Omental fat pad (tissue), 3 donors: ENCODE measurements at regions not wholly inside any gene's neighbourhood (a gene's known extent, or its start where the extent isn't known, plus 50 kb on each side); places are given as distances from the start of the nearest gene placed in this dataset.

Experiments used
- ATAC-seq: fragments of 150-250 bp; one replicate; pipeline ENCODE4 v1.9.1; 2016; ENCODE audit warnings: mild to moderate bottlenecking, moderate library complexity; ENCODE audit not compliant: low FRiP score
- DNase-seq: peaks from one replicate; pipeline ENCODE4 v3.0.0-alpha.2; 2019; ENCODE audit warnings: low spot score
- CTCF ChIP-seq, 3 donors: fragments of 450-650 bp; IDR thresholded peaks; one replicate each; pipeline ENCODE4 v1.5.1; 2016 to 2017; ENCODE audit warnings: antibody characterized with exemption in 3 of 3, mild to moderate bottlenecking in 3 of 3, moderate library complexity in 2 of 3

- no peak for TF ChIP-seq CTCF (IDR thresholded peaks at IDR 0.05)
- no peak for ATAC-seq
- DNase-seq: no peak
These were observed 139.7 kb downstream of the CDC5L start for GRCh38 chr6:44527181-44527580.

DNA sequence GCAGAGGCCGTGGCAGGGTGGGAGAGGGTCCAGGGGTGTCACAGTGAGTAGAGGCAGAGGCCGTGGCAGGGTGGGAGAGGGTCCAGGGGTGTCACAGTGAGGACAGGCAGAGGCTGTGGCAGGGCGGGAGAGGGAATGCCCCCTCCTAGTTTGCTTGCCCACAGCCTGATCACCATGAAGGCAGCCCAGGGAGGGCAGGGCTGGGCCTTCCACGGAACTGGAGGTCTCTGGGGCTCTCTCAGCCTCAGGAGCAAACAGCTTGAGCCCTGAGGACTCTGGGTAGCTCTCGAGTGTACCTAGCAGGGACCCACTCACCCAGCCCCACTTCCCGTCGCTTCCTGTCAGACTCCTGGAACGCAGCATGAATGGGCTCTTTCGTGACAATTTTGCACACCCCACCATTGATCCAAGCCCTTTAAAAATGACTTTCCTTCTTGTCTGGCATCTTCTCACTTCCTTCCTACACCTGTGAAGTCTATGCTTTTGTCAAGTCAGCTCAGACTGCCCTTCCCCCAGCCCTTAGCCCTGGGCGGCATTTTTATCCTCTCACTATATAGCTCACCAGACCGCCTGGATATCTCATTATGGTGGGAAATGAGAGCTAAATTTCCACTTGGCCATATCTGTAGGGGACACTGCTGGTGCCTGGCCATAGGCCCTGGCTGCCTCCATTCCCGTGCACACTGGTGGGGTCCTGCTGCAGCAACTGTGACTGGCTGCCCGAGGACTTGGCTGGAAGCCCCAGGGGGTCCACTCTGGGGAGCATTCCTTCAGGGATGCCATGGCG is 140.3 kb downstream of the CDC5L start:
- ATAC-seq (no peak), DNase-seq (no peak)
- TF ChIP-seq CTCF (IDR thresholded peaks at IDR 0.05): no peak

DNA sequence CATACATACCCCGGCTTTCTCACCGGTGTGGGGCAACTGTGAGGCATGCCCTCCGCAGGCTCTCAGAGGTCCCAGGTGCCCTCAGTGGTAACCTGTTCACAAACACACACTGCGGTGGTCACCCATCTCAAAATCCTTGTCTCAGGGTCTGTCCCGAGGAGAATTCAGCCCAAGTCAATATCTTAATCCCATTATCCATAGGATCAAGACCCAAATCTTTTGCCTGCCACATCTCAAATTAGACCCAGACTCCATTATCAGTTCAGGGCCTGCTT is 140.8 kb downstream of the CDC5L start:
- no peak for TF ChIP-seq CTCF (IDR thresholded peaks at IDR 0.05)
- no peak for DNase-seq
- ATAC-seq: no peak

GRCh38 chr6:44528716-44529115 is 141.2 kb downstream of the CDC5L start:
- DNase-seq: no peak
- no peak for ATAC-seq
- TF ChIP-seq CTCF (IDR thresholded peaks at IDR 0.05): no peak

GRCh38 chr6:44529146-44529905 is 141.8 kb downstream of the CDC5L start:
- DNase-seq: no peak
- no peak for TF ChIP-seq CTCF (IDR thresholded peaks at IDR 0.05)
- no peak for ATAC-seq

GRCh38 chr6:44530209-44530909 is 142.9 kb downstream of the CDC5L start:
- ATAC-seq (no peak), DNase-seq (no peak)
- no peak for TF ChIP-seq CTCF (IDR thresholded peaks at IDR 0.05)
